ENCODE measurements at regions not wholly inside any gene's neighbourhood (a gene's known extent, or its start where the extent isn't known, plus 50 kb on each side); places are given as distances from the start of the nearest gene placed in this dataset.

DNA sequence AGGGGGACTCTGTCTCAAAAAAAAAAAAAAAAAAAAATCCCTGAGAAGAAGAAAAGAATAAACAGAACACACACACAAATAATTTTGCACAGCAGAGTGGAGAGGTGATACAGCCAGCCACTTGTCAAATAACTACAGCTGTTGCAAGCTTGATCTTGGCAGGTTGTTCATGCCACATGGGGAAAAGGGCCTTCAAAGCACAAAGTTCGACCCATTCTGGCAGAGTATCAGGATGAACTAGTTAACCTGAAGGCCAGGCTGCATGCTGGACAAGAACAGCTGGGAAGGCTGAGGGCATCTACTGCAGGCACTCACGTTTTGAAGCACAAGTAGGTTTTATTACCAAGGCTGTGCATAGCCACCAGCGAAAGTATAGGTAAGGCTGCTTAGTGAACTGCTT, 104.1 kb downstream of the KCTD15 start:
- no peak for DNase-seq

- no peak for DNase-seq
These were observed 105.7 kb downstream of the KCTD15 start for GRCh38 chr19:33902395-33902794.

DNA sequence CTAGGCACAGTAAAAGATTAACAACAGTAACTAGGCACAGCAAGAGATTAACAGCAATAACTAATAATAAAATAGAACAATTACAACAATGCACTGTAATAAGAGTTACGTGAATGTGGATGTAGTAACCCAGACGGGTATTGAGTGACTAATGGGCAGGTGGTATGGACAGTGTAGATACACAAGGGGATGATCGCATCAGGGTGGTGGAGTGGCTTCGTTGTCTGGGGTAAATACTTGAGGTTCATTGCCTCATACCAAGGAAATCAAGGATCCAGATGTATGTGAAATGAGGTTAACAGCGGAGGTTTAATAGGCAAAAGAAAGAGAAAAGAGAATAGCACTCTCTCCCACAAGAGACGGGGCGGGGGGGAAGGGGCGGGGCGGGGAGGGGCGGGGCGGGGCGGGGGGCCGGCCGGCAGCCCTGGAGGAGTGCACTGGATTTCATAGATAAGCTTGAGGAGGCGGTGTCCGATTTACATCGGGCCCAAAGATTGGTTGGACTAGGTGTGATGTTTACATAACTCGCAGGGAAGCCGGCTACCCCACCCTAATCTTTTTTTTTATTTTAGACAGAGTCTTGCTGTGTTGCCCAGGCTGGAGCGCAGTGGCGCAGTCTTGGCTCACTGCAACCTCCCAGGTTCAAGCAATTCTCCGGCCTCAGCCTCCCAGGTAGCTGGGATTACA, 106.3 kb downstream of the KCTD15 start:
- no peak for DNase-seq

DNA sequence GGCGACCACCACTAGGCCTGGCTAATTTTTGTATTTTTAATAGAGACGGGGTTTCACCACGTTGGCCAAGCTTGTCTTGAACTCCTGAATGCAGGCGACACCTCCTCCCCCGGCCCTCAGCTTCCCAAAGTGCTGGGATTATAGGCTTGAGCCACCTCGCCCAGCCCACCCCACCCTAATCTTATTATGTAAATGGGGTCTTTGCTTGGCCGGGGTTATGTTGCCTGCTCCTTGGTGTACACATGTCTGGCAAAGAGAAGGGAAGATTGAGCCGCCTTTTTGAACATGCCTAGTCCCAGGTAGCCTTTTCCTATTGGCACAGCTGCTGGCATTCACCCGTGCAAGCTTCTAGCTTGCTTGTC, 106.8 kb downstream of the KCTD15 start:
- DNase-seq: no peak

GRCh38 chr19:33904681-33905080, 108.0 kb downstream of the KCTD15 start:
- no peak for DNase-seq

- DNase-seq: no peak
These were observed 108.8 kb downstream of the KCTD15 start for GRCh38 chr19:33905473-33905936.

- no peak for DNase-seq
These were observed 109.4 kb downstream of the KCTD15 start for GRCh38 chr19:33905937-33906577.

DNA sequence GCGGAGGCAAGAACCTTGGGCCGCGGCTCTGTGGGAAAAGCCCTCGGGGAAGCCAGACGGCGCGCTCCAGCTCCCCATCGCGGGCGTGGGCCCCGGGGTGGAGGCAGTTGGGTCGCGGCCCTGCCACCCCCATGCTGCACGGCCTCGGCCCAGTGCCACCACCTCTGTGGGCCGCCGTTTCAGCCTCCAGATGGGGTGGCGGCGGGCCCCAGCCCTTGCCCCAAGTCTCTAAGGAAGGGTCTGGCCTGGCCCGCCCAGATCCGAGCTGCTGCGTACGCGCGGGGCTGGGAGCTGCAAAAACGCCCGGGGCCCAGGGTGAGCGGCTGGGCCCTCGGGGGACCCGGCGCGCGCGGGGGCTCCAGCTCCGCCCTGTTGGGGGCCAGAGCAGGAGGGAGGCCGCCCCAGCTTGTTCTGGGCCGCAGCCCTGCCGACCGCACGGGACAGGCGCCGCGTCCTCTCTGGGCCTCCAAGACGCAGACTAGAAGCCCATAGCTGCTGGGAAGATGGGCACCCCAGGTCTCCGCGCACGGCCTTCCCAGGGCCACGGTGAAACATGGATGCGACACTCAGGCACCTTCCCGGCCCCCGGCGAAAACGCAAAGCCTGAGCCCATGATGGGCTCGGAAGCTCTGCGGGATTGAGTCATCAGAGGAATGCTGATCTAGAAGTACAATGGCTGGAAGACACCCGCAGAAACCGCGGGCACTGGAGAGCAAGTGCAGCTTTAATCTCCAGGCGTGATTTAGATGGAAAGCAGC, 110.1 kb downstream of the KCTD15 start:
- DNase-seq: no peak

DNA sequence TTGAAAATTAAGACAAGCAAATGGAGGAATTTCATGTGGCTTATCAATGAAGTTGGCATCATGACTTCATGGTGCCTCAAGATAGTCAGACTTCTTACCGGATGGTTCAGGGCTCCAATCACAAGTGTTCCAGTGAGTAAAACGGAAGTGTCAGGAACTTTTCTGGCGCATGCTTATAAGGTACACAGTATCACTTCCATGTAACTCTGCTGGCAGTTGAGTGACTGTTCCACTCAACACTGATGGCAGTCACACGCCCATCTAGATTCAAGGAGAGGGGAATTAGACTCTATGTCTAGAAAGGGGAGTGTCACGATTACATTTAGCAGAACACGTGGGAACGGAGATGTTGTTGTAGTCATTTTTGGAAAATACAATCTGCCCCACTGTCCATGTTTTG, 114.3 kb downstream of the KCTD15 start:
- no peak for DNase-seq

GRCh38 chr19:33914599-33914998, 117.9 kb downstream of the KCTD15 start:
- DNase-seq: no peak

GRCh38 chr19:33916792-33917191, 120.1 kb downstream of the KCTD15 start:
- DNase-seq: no peak

DNA sequence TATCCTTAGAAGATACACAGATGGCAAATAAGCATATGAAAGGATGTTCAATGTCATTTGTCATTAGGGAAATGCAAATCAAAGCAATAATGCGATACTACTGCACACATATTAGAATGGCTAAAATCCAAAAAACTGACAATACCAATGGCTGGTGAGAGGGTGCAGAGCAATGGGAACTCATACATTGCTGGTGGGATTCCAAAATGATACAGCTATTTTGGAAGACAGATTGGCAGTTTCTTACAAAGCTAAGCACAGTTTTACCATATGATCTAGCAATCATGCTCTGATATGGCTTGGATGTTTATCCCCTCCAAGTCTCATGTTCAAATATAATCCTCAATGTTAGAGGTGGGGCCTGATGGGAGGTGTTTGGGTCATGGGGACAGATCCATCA, 122.6 kb downstream of the KCTD15 start:
- no peak for DNase-seq

GRCh38 chr19:33921165-33921564, 124.5 kb downstream of the KCTD15 start:
- no peak for DNase-seq

DNA sequence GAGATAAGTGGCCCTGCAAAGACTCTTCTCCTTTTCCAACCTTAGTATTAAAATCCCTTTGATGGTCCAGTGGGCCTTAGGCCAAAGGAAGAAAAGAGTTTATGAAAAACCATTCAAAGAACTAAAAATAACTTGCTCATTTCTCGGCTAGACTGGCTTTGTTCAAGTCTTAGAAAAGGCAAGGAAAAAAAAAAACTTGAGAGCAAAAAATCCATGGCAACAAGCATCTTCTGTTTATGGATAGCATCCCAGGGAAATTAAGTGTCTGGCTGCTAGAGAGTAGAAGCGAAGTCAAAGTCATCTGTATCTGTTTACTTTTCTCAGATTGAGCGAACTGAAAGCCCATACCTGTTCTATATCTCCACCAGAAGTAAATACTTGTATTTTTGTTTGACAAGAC, 129.6 kb downstream of the KCTD15 start:
- DNase-seq: no peak

DNA sequence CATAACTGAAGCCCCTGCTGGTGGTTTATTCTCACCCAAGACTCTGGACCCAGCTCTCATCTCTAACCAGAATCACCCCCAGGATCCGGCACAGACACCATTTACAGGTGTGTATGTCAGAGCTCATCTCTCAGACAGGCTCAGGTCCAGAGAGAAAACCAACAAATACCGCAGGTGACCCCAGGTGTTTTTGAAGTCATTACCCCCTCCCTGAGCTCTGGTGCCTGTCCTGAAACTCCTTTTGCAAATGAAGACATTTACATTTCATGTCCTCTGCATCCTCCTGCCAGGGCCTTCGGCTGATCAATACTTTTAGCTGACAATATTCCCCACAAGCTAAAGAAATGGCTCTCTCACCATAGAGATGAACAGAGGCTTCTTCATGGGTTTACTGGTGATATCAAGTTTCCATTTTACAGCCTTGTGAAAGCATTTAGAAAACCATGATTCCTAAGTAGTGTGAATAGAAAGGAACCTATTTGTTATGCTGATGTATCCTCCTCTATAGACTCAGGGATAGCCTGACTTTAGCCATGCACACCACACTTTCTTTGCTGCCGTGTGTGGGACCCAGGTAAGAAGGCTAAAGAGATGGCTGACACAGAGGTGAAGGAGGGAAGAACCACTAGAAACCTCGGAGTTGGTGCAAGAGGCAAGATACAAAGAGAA, 131.3 kb downstream of the KCTD15 start:
- no peak for DNase-seq

- no peak for DNase-seq
These were observed 131.8 kb downstream of the KCTD15 start for GRCh38 chr19:33928458-33928950.

DNA sequence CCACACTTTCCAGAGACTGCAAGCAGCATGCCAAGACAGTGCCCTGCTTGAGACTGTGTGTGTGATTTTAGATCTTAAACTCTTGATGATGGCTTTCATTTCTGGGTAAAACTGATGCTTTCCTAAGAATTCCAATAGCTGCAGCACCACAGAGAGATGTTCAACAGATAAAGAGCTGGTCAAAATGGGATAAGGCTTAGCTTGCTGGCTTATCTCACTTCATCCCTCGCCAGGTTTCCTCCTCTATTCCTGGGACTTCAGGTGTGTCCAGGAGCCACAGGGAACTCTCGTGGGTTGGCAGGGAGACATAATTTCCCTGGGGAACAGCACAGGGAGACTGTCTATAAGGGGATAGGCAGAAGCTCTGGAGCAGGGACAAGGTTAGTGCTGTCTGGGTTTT, 137.3 kb downstream of the KCTD15 start:
- DNase-seq: no peak

DNA sequence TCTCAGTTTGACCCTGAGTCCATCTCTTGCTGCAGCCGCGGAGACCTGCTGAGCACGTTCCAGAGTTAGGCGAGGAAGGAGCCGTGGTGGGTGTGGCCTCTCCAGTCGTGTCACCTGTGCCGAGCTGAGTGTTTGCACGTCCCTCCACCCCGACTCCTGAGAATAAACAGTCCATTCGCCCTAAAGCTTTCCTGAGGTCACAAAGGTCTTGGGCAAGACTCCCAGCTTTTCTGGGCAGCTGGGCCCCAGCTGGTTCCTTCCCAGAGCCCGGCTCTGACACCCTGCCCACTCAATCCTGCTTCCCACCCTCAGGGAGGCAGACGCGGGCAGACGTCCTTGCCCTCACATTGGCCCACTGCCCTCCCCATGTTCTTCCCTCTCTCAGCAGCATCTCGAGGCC, 142.2 kb downstream of the KCTD15 start:
- no peak for DNase-seq

DNA sequence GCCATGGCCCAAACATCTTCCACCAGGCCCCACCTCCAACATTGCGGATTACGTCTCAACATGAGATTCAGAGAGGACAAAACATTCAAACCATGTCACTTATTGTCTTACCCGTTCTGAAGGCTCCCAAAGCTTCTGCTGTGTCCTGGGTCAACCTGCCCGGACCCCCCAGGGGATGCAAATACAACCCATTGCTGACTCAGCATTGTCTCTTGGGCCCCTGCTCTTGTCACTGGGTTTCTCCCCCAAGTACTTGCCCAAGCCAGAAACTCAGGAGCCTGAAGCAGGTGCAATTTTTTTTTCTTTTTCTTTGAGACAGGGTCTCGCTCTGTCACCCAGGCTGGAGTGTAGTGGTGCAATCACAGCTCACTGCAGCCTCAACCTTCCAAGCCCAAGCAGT, 144.5 kb downstream of the KCTD15 start:
- no peak for DNase-seq

DNA sequence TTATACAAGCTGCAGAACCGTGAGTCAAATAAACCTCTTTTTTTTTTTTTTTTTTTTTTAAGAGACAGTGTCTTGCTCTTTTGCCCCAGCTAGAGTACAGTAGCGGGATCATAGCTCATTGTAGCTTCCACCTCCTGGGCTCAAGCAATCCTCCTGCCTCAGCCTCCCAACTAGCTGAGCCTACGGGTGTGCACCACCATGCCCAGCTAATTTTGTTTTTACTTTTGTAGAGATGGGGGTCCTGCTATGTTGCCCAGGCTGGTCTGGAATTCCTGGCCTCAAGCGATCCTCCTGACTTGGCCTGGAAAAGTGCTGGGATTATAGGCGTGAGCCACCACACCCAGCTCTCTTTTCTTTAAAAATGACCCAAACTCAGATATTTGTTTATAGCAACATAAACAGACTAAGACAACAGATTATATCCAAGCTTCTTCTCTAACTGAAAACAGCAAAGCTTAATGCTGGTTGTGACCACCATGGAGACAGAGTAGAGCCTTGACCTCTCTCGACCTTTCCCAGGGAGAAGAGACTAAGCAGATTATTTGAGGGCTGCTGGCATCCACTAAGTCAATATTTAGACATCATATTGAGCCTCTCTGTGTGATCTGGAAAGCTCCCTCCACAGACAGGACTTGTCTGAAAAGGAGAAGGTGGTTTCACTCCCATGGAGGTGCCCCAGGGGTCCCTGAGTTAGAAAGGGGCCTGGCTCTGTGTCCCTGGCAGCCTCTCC, 150.0 kb downstream of the KCTD15 start:
- no peak for DNase-seq

- DNase-seq: no peak
These were observed 150.7 kb downstream of the KCTD15 start for GRCh38 chr19:33947265-33947964.
